ENCODE measurements at regions not wholly inside any gene's neighbourhood (a gene's known extent, or its start where the extent isn't known, plus 50 kb on each side); places are given as distances from the start of the nearest gene placed in this dataset.
"Not testable (repeated sequence)": the region's sequence is repeated elsewhere in the genome, so short reads cannot be mapped to it uniquely, and the experiment has no call there.

DNA sequence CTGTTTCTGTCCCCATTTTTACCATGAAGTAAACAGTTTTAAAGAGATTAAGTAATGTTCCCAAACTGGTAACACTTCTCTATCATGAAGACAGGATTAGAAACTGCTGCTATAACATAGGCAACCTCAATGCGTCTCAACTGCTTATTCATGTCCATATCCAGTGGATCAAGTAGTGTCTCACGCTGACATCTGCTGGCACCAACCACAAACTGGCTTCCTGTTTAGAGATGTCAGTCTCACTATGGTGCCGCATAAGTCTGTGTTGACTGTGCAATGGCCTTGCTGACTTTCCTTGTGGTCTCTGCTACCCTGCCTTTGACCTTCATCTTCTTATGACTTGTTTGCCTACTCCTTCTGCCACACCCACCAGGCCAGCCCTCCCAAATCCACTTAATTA lies 369.6 kb upstream of the DPP6 start:
- DNase-seq, result no peak

GRCh38 chr7:153696242-153696641 lies 356.0 kb upstream of the DPP6 start:
- no peak for DNase-seq

DNA sequence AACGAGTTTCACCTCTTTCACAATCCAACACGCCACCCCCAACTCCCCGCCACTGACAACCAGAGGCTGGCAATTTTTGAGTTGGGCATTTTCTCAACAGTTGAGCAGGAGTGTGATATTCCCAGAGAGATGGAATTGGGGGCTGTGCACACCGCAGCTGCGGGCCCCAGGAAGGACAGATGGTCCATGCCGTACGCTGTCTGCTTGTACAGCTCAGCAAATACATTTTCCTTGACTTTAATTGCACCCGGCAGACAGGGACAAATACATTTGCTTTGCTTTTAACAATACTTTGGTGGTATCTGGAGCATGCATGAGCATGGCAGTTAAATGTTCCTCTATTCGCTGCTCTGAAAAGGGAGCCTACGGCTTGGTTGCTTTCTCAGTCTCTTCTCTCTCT lies 354.2 kb upstream of the DPP6 start:
- no peak for DNase-seq

GRCh38 chr7:153701678-153702077 lies 350.5 kb upstream of the DPP6 start:
- DNase-seq, result no peak

DNA sequence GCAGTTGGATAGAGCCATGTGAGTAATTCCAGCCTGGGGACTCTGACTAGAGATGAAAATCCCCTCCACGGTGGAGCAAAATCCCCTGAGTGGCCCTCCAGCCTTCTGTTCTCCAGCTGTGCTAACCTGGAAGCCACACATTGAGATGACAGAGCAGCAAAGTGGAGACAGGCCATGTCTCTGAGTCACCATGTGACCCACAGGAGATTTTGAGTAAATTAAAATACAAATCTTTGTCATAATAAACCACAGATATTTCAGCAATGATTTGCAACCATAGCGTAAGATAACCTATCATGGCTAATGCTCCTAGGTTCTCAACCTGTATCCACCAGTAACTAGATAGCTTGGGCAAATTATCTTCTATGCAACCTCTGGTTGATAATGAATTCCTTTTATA lies 328.3 kb upstream of the DPP6 start:
- not testable (repeated sequence) for DNase-seq

DNA sequence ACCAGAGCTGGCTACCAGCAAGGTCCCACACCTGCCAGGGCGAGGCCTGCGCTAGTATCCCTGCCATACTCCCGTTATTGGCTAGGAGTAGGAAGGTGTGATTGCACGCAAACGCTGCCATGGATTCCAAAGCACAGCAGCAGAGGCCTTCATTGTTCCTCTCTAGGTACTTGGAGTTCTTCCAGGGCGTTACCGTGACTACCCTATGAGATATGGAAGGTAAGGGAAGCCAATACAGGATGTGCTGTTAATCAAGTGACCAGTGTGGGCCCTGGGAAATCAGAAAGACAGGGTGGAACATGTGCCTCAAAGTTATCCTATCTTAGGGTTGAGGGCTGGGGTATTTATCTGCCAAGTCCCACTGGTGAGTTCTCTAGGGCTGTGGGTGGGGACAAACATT lies 320.7 kb upstream of the DPP6 start:
- not testable (repeated sequence) for DNase-seq

DNA sequence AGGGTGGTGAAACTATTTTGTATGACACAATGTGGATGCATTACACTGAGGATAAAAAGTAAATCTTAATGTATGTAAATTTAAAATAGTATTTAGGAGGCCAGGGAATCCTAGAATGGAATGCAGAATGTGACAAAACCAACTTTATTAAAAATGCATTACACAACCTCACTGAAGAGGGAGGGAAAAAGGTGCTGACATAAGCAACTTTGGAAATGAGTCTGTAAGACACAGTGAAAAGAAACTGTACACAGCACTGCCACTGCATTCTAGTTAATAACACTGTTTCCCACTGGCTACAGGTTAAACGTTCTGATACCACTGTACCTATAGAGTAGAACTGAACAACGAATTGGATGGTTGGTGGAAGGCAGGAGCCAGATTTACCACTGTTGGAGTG lies 308.8 kb upstream of the DPP6 start:
- DNase-seq, result not testable (repeated sequence)

DNA sequence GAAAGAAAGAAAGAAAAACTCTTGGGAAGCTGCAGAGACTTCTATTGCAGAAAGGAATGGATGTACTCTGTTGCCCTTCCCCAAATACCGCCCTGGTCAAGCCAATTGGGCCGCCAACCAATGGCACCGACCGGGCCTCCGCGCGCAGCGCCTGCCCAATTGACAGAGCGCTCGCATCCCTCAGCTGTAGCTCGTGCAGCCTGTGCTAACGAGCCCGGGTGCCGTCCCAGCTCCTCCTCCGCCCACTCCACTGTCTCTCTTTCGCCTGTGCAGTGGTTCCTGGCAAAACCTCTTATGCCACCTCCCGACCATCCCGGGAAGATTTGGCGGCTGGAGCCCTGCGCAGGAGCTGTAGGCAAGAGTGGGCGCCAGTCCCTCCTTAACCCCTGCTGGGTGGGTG lies 304.2 kb upstream of the DPP6 start:
- not testable (repeated sequence) for DNase-seq

DNA sequence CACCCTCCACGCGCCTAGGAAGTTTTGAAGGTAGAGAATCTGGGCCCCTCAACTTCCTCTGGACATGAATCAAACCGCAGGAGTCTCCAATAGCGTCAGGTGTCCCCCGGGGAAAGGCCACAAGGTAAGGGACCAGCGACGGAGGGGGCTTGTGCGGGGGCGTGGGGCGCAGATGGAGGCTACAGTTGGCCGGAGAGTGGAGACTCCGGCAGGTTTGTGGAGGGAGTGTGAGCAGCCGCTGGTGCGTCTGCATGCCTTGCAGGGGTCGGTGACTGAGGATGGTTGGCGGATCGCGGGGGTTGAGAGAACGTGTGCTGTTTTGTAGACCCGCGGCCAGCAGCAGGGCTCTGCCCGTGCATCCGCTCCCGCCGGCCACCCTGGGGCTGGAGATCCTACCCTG lies 303.3 kb upstream of the DPP6 start:
- not testable (repeated sequence) for DNase-seq

GRCh38 chr7:153765869-153766268 lies 286.3 kb upstream of the DPP6 start:
- DNase-seq, result not testable (repeated sequence)

- not testable (repeated sequence) for DNase-seq
These were observed 285.3 kb upstream of the DPP6 start for GRCh38 chr7:153766926-153767325.

GRCh38 chr7:153772966-153773365 lies 279.2 kb upstream of the DPP6 start:
- DNase-seq, result no peak

- not testable (repeated sequence) for DNase-seq
These were observed 275.3 kb upstream of the DPP6 start for GRCh38 chr7:153776940-153777339.

- not testable (repeated sequence) for DNase-seq
These were observed 254.8 kb upstream of the DPP6 start for GRCh38 chr7:153797363-153797762.

- no peak for DNase-seq
These were observed 244.1 kb upstream of the DPP6 start for GRCh38 chr7:153808117-153808516.

GRCh38 chr7:153829525-153829924 lies 222.7 kb upstream of the DPP6 start:
- no peak for DNase-seq

GRCh38 chr7:153832160-153832559 lies 220.0 kb upstream of the DPP6 start:
- no peak for DNase-seq

GRCh38 chr7:153835103-153835502 lies 217.1 kb upstream of the DPP6 start:
- no peak for DNase-seq

DNA sequence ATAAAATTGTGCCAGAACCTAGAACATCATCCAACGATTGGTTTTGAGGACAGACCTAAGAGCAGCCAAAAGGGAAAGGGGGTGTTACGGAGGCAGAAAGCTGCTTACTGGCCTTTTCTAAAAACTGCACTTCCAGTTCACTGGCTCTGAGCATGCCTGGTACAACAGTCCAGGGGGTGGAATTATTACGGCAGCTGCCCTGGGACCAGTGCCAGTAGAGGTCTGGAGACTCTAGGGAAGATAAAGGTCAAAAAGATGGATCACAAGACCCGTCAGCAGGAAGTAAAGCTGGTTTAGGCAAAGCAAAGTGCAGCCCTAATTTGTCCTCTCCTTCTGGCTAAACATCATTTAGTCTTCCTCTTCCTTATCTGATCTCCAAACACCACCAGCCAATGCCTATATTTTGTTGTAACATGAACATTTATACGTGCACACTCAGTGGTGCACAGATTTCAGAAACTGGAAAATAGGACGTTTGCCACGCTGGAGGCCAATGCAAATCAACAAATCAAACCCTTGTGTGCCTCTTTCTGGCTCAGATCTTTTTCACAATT lies 216.4 kb upstream of the DPP6 start:
- no peak for DNase-seq

- DNase-seq, result no peak
These were observed 213.6 kb upstream of the DPP6 start for GRCh38 chr7:153838591-153838990.

DNA sequence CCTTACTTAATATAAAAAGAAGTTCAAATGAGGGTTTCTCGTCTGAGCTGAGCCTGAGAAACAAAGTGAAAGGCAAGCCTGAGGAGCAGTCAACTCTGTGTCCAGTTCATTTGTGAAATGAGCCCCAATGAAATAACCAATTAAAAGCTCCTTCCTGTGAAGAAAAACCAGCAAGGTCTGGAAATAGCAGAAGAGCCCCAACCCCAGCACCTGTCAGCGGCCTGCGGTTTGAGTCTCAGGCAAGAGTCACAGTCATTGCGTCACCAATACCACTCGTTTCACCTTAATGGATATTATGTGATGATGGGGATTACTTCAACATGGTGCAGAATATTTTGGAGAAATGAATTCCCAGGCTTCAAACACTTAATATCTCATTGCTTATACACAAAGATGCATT lies 211.3 kb upstream of the DPP6 start:
- no peak for DNase-seq

GRCh38 chr7:153847828-153848227 lies 204.4 kb upstream of the DPP6 start:
- DNase-seq, result no peak

- no peak for DNase-seq
These were observed 199.9 kb upstream of the DPP6 start for GRCh38 chr7:153852261-153852660.

DNA sequence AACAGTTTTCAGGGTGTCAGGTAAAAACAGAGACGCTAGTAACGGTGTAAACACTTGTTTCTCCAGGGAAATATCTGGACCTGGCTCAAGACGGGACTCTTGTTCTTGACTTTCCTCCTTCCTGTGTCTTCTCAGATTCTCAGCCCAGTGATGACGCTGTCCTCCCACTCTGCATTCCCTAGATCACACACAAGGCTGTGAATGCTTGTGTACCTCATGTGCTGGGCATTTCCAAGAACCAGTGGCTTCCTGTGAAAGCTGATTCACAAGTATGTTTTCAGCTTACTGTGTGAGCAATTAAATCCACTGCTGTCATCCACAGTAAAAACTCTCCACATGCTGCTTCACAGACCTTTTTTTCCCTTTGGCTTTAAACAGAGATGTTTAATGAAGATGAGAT lies 193.8 kb upstream of the DPP6 start:
- DNase-seq, result no peak

DNA sequence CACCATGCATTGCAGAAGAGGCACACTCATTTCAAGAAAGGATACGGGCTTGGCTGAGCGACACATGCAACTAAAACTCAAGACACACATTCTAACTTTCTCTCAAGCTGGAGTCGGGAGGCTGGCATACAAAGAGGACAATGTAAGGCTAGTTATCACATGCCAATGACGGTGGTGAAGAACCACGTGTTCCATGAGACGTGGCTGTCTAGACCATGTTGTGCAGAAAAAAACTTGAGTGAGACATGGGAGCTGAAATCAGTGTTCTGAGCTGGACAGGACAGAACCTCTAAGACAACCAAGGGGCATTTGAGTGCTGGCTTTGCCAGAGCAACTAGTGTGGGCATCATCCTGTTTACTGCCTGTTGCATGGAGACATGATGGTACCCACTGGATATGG lies 193.0 kb upstream of the DPP6 start:
- DNase-seq, result no peak

All from dermis blood vessel endothelial cell (primary cell).